HG03064 (cell line): ENCODE measurements at regions not wholly inside any gene's neighbourhood (a gene's known extent, or its start where the extent isn't known, plus 50 kb on each side); places are given as distances from the start of the nearest gene placed in this dataset.
"Not testable (repeated sequence)": the region's sequence is repeated elsewhere in the genome, so short reads cannot be mapped to it uniquely, and the experiment has no call there.

ENCODE experiments used
- ATAC-seq: cut with Tn5 transposase; IDR thresholded peaks from one replicate; pipeline ENCODE4 v1.9.1; 2021; ENCODE audit warnings: low read depth; ENCODE audit not compliant: unreplicated experiment

DNA sequence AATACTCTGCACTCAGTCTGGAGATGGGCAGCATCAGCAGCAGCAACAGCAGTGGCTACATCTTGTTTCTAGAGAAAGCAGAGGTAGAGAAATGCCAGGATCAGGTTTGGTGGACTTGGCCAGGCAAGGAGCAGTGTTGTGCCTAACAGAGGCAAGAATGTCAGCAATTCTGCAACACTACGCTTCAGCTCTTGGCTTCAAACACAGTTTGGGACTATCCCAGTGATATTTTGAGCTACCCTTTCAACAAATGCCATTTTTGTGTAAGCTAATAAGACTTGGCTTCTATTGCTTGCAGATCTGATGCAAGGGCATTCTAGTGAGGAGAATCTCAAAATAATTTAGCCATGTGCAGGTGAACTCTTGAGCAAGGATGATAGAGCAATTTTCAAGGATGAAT is 271.3 kb downstream of the PCDH20 start:
- no peak for ATAC-seq

DNA sequence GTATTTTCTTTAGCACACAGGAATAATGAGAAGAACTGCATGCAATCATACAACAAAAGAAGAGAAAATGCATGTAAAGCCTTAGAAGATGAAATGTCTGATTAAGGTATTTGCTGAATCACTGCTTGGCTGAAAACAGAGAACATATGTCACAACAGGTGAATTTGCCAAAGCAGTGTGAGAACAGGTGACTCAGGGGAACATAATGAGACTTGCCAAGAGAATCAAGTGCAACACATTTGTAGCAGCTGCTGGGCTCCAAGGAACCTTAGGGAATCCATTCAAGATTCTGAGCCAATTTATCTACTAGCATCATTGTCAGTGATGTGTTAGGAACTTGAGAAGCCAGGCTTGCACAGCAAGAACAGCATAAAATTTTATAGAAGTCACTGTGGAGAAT is 273.1 kb downstream of the PCDH20 start:
- no peak for ATAC-seq

DNA sequence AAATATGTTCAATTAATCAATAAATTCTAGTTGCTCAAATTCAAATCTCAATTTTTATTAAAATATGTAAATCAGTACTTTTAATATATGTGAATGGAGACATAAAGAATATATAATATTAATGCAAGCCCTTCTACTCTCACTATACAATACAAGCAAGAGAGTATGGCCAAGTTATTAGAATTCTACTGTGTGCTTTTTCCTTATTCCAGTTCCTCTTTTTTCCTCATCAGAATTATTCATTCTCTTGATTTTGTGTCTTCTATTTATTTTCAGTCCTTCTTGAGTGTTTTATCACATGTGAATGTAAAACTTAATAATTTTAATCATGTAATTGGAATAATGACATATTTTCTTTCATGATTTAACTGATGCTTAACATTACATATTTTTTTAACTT is 276.8 kb downstream of the PCDH20 start:
- no peak for ATAC-seq

DNA sequence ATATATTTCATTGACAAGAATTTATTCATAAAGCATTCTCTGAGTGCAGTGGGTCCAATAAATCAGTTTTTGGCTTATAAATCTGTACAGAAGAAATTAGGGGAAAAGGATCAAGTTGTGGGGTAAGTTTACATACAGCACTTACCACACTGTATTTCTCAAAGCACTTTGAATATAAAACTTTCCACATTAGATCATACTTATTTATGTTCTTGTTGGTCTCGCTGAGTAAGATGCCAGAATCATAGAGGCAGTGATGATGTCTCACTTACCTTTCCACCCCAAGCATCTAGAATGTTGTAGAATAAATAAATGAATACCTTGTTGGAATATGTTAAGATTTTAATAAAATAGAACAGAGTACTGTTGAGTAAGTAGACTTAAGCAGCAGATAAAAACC is 279.1 kb downstream of the PCDH20 start:
- ATAC-seq: no peak

DNA sequence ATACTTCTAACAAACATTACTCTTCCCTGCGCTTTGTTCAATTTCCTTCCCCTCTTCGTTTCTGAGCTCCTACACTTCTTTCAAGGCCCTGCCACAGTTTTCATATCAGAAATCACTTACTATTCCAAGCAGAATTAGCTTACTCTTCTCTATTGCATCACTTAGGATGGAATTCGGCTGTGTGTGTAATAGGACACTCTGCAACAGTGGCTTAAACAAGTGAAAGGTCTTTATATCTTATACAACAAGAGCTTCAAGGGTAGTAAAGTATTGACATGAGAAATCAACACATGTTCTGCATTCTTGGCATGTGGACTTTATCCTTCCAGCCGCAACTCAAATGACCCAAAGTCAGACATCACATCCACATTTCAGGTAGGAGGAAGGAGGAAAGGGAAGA is 279.6 kb downstream of the PCDH20 start:
- no peak for ATAC-seq

DNA sequence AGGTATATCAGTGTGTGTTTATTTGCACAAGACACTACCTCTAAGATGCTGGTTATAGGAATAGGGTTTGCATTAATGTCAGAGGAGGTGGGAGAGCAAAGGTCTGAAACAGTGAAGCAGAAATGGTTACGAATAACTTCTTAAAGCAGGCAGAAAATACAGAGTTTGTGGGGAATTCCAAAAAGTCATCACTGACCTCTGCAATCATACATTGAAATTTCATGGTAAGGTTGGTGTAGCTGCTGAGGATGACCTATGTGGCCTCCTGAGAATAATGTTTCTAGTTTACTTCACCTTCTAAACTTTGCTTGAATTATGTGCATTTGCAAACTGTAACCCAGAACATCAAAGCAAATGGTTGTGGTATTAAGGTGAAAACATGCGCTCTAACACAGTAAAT is 280.1 kb downstream of the PCDH20 start:
- no peak for ATAC-seq

DNA sequence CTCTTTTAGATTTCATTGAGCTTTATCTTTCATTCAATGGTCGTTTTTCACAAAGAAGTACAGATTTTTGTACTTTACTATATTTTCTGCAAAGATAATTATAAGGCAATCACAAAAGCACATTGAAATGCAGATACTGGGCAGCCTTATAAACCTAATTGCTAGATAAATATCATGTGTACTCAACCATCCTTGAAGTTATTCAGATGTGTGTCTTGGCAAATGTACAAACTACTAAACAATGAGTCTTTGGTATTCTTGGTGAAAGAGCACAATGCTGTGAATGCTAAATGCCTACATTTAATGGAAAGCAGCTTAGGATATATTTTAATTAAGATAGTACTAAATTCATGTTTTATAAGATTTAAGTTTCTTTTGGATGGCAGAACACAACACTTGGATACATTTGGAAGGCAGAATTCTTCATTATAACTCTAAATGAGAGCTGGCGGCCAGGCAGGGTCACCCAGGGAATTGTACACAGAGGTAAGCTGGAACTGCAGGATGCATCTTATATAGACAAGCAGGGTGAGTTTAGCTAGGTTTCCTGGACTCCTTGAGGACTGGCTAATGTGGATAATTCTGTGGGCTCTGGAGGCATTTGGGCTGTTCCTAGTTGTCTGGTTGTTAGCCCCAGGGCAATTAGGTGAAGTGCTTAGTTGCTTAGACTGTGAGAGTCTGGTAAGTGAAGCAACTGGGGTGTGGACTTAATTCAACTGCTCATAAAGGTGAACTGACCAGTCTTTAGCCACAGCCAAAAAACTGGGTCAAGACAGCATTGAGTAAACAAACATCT is 286.6 kb downstream of the PCDH20 start:
- ATAC-seq: no peak

DNA sequence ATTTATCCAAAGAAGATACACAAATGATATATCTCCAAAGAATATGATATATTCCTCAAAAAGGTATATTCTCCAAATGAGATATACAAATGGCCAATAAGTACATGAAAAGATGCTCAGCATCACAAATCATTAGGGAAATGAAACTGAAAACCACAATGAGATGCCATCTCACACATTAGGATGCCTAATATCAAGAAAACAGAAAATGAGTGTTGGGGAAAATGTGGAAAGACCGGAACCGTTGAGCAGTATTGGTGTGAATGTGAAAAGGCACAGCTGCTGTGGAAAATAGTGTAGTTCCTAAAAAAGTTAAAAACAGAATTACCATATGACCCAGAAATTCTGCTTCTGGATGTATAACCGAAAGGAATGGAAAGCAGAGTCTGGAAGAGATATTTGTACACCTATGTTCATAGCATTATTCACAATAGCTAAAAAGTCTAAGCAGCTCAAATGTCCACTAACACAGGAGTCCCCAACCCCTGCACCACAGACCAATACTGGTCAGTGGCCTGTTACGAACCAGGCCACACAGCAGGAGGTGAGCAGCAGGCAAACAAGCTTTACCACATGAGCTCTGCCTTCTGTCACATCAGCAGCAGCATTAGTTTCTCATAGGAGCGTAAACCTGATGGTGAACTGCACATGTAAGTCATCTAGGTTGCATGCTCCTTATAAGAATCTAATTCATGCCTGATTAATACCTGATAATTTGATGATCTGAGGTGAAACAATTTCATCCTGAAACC is 291.9 kb downstream of the PCDH20 start:
- no peak for ATAC-seq

DNA sequence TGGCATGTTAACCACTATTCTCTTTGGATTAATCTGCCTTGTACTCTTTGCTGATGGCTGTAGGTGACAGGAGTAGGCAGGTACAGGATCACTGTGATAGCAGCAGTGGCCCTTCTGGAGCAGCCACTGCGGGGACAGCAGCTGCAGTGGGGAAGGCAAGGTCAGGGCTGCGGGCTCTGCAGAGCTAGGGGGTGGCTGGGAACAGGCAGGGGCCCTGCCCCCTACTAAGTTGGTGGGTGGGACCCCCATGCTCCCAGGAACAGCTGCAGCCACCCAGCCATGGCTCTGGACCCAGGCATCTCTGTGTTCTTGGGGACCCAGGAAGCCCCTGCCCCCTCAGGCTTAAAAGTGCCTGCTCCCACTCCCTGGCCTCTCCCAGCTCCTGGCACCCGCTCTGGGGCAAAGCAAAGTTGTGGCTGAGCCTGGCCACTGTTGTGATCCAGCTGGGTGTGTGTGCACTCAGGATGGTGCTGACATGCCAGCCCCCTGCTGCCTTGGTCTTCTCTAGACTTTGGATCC is 302.4 kb downstream of the PCDH20 start:
- ATAC-seq: no peak

DNA sequence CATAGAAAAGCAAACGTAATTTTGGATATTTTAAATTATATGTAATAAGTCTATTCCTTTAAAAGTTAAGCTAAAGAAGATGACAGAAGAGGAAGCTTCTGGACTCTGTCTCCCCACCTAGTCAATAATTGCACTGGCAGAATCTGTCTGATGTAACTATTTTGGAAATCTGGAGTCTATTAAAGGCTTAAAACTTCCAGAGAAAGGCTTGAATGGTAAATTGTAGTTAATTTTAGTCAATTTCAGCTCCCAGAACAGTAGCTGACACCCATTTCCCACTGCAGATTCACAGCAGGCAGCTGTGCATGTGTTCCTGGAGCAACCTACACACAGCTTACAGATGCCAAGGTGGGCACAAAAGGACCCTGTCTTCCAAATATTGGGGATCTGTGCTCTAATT is 304.1 kb downstream of the PCDH20 start:
- no peak for ATAC-seq

DNA sequence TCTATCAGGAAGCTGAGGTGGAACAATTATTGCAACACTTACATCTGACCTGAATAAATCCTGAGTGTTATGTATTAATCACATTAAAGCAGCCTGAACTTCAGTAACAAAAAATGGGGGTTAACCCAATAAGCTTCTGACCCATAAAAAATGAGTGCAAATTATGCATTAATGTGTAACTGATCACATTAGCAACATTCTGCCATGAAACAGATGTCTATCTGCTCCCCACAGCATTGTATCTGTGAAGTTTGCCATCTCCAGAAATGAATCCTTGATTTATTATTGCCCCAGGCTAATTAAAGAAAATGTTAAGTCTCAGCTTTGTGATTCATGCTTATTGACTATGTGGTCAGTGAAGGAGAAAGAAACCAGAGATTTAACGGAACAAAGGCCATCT is 304.9 kb downstream of the PCDH20 start:
- ATAC-seq: no peak

DNA sequence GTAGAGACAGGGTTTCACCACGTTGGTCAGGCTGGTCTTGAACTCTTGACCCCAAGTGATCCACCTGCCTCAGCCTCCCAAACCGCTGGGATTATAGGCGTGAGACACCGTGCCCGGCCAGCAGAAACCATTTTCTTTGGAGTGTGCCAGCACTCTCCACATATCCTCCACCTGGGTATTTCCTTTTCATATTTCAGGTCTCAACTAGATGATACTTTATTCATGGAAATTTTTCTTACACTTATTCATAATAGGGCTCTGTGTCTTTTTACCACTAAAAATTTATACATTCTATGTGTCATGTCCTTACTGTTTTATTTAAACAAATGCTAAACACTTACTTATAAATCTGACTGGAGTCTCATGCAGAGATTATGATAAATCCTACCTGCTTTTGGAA is 305.9 kb downstream of the PCDH20 start:
- no peak for ATAC-seq

DNA sequence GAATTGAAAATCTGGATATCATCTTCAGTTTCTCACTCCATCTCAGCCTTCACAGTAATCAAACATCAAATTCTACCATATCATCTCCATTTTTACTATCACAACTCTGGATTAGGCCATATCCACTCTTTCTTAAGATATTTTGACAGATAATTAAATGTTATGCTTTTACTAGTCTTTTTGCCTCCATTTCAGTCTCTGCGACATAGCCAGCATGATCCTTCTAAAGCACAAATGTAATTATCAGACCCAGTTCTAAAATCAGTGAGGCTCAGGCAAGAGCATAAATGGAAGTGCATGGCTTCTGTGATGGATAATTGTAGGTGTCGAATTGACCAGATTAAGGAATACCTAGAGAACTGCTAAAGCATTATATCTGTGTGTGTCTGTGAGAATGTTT is 307.7 kb downstream of the PCDH20 start:
- no peak for ATAC-seq

DNA sequence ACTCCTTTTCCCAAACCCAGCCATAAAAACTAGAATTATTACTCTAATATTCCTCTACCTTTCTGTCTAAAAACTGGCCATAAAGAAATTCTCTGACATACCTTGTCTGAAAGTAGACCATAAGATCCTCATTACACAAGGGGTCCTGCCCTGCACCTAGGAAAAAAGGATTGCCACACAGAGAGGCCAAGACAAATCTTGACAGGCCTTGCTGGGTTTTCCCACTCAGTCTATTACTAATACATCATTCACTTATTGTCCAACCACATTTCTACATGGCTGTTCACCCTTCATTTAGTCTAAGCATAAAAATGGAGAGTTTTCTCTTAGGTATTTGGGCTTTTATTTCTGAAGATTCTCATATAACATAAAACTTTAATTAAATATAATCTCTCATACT is 319.8 kb downstream of the PCDH20 start:
- no peak for ATAC-seq

DNA sequence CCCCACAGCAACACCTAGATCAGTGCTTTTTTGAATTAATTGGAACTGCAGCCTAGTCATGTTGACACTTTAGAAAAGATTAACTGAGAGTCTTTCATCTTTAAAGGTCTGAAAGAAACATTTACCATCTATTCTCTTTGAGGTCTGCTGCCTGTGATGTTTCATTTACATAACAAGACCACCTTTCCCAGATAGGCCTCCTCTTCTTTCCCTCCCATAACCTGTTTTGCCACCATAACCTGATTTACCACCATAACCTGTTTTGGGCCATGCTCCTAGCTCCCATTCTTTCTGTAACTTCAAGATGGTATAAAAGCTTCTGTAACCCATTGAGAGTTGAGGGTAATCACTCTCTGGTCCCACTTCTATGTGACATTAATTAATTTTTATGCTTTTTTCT is 320.8 kb downstream of the PCDH20 start:
- ATAC-seq: no peak

DNA sequence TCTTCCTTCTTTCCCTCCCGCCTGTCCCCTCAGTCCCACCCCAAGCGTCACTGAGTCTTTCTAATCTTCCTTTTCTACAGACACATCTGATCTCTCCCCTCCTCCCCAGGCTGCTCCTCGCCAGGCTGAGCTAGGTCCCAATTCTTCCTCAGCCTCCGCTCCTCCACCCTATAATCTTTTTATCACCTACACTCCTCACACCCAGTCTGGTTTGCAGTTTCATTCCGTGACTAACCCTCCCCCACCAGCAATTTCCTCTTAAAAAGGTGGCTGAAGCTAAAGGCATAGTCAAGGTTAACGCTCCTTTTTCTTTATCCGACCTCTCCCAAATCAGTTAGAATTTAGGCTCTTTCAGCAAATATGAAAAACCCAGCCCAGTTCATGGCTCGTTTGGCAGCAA is 325.8 kb downstream of the PCDH20 start:
- not testable (repeated sequence) for ATAC-seq

DNA sequence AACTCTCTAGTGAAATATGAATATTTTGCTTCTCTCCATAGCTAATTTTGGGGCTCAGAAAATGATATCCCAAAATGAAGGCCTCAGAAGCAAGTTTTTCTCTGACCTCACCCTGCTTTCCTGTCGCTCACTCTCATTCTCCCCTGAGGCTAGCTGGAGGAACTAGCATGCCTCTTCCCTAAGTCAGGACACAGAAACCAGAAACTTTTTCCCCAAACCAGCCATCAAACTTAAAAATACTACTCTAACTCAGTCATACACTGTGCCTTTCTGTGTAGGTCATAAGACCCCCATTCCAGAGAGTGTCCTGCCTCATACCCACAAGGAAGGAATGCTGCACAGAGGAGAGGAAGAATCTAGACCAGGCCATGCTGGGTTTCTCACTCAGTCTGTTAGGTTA is 329.6 kb downstream of the PCDH20 start:
- ATAC-seq: no peak

DNA sequence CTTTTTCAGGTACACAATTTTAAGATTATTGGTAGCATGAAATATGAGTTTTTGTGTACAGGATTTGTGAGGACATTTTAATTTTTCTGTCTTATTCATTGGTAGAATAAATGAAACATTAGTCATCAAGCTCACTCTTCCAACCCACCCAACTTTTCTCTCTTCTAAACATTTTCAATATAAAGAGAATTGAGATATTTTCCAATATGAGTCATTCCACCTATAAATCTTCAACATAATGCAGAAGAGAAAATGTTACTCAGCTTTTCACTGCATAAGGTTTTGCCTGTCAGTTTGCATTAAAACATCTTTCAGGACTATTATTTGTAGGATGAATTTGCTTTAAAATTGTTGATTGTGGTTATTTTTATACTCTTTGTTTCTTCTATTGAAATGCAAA is 330.7 kb downstream of the PCDH20 start:
- no peak for ATAC-seq

DNA sequence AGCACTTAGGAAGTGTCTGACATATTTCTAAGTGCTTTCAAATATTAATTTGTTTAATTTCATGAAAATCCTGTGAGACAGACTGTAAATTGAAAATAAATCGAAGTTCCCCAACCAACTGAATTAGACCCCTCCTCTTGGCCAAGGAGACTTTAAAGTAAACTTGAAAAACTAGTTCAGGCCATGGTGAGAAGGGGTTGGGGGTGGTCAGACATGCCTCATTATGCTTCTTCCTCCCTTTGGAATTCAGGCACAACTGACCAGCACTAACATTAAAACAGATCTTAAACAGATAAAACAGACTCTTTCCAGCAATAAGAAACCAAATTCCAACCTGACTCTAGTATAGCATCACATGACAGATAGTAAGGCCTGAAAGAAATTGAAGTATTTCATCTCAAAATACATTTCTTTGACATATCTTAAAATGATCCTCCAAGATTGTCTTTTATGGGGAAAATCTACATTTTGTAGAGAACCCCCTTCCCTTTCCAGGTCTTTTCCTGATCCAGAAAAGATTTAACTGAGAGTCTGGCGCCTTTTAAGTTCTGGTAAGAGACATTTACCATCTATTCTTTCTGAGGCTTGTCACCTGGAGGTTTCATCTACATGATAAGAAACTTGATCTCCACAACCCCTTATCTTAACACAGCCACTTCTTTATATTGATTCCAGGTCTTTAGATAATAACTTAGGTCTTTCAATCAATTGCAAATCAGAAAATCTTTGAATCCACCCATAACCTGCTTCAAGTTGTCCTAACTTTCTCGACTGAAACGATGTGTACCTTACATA is 336.5 kb downstream of the PCDH20 start:
- ATAC-seq: no peak

DNA sequence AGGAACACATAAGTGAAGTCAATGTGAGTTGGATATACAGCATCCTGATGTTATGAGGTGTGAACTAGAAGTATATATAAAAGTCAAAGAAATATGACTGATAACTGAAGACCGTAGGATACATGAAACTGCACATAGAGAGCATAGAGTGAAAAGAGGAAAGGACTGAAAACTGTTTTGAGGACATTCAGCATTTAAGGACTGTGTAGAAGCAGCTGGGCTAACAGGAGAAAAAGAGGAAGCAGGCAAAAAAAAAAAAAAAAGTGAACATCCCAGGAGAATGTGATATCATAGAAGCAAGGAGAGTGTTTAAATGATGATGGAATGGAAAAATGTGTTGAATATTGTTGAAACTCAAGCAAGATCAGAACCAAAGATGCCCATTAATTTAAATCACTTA is 363.5 kb downstream of the PCDH20 start:
- no peak for ATAC-seq

DNA sequence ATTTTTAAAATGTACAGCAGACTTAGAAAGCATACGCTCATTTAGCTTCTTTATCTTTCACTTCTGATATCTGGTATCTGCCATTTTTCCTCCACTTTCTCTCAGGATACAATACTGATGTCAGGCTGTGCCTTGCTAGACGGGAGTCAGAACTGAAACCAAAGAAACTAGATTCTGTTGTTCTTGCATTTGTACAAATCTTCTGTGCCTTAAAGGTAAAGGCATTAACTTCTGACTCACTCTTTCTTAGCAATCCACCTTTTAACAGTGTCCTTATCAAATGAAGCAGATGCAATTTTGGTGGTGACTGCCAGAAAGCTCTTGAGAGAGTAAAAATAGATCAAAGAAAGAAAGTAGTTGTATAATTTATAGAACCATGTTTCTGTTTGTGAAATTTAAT is 370.4 kb downstream of the PCDH20 start:
- no peak for ATAC-seq
